HEK293 (cell line): ENCODE measurements at regions not wholly inside any gene's neighbourhood (a gene's known extent, or its start where the extent isn't known, plus 50 kb on each side); places are given as distances from the start of the nearest gene placed in this dataset.

Experiments used
- CTCF ChIA-PET: fragments of 350-600 bp; formaldehyde crosslinking; extraction: SDS; loops from one replicate; lab custom pipeline; 2021; ENCODE audit warnings: antibody characterized with exemption; lab: Yijun Ruan, JAX
- POLR2A ChIA-PET: fragments of 300-600 bp; formaldehyde crosslinking; extraction: SDS; loops from one replicate; lab custom pipeline; 2020; ENCODE audit warnings: antibody characterized with exemption, inconsistent platforms; lab: Yijun Ruan, JAX
- H3K27ac ChIP-seq: fragments of 200-500 bp; sonication (Bioruptor generic); 2 replicates; pipeline ENCODE4 v1.5.1; 2014; ENCODE audit warnings: low read depth, low read length, control low read depth, inconsistent platforms; ENCODE audit errors: extremely low read depth
- H3K36me3 ChIP-seq, 2 experiments: fragments of 200-500 bp in 1 of 2; sonication (Bioruptor generic) in 1 of 2; 1 replicate in 1 of 2; 2 replicates in 1 of 2; pipeline ENCODE4 v1.5.1; 2014 to 2017; ENCODE audit warnings: inconsistent platforms in 2 of 2, low read length in 2 of 2; ENCODE audit not compliant: control insufficient read depth in 2 of 2, insufficient read depth in 1 of 2
- H3K4me1 ChIP-seq: fragments of 200-500 bp; sonication (Bioruptor generic); 2 replicates; pipeline ENCODE4 v1.5.1; 2014; ENCODE audit warnings: mild to moderate bottlenecking, low read length, inconsistent platforms; ENCODE audit not compliant: control insufficient read depth, insufficient read depth
- H3K4me3 ChIP-seq: 2 replicates; pipeline ENCODE4 v1.5.1; 2011; ENCODE audit warnings: low read depth, mild to moderate bottlenecking, control low read depth, low read length, moderate library complexity
- H3K9me3 ChIP-seq: fragments of 200-500 bp; sonication (Bioruptor generic); 2 replicates; pipeline ENCODE4 v1.5.1; 2014; ENCODE audit warnings: low read depth, low read length, inconsistent platforms; ENCODE audit not compliant: control insufficient read depth, insufficient read depth
- HOXC10 ChIP-seq: sonication (generic); formaldehyde crosslinking; IDR thresholded peaks from 2 replicates; pipeline ENCODE4 v1.8.1; 2023; ENCODE audit warnings: mild to moderate bottlenecking, missing genetic modification reagents
- PATZ1 ChIP-seq: fragments of 450-650 bp; formaldehyde crosslinking; IDR thresholded peaks from 2 replicates; pipeline ENCODE4 v1.5.1; 2016; ENCODE audit warnings: missing biosample characterization, missing genetic modification characterization
- REPIN1 ChIP-seq: fragments of 450-650 bp; formaldehyde crosslinking; IDR thresholded peaks from 2 replicates; pipeline ENCODE4 v1.5.1; 2017; ENCODE audit warnings: missing biosample characterization, missing genetic modification characterization, low read depth
- REST ChIP-seq: fragments of 450-650 bp; formaldehyde crosslinking; IDR thresholded peaks from 2 replicates; pipeline ENCODE4 v1.5.1; 2016; ENCODE audit warnings: missing biosample characterization, missing genetic modification characterization
- SP3 ChIP-seq: fragments of 450-650 bp; formaldehyde crosslinking; IDR thresholded peaks from 2 replicates; pipeline ENCODE4 v1.5.1; 2016; ENCODE audit warnings: missing biosample characterization, missing genetic modification characterization
- TCF7L2 ChIP-seq: IDR thresholded peaks from 2 replicates; pipeline ENCODE4 v1.6.1; 2011; ENCODE audit warnings: low read depth, mild to moderate bottlenecking, inconsistent platforms, low read length, moderate library complexity, borderline replicate concordance
- ZNF114 ChIP-seq: fragments of 450-650 bp; formaldehyde crosslinking; IDR thresholded peaks from 2 replicates; pipeline ENCODE4 v1.5.0; 2017; ENCODE audit warnings: missing biosample characterization, missing genetic modification characterization
- ZNF174 ChIP-seq: fragments of 450-650 bp; formaldehyde crosslinking; IDR thresholded peaks from 2 replicates; pipeline ENCODE4 v1.5.0; 2017; ENCODE audit warnings: missing biosample characterization, mild to moderate bottlenecking, missing genetic modification characterization
- ZNF19 ChIP-seq: fragments of 450-650 bp; formaldehyde crosslinking; IDR thresholded peaks from 2 replicates; pipeline ENCODE4; 2016; ENCODE audit warnings: missing biosample characterization, missing genetic modification characterization, low read depth
- ZNF202 ChIP-seq: fragments of 450-650 bp; formaldehyde crosslinking; IDR thresholded peaks from 2 replicates; pipeline ENCODE4 v1.5.1; 2016; ENCODE audit warnings: missing biosample characterization, missing genetic modification characterization, borderline replicate concordance
- ZNF211 ChIP-seq: fragments of 450-650 bp; formaldehyde crosslinking; IDR thresholded peaks from 2 replicates; pipeline ENCODE4 v1.5.1; 2016; ENCODE audit warnings: low read depth, missing biosample characterization, missing genetic modification characterization
- ZNF248 ChIP-seq: fragments of 450-650 bp; formaldehyde crosslinking; IDR thresholded peaks from 2 replicates; pipeline ENCODE4 v1.5.1; 2017; ENCODE audit warnings: missing biosample characterization, missing genetic modification characterization
- ZNF274 ChIP-seq, 2 experiments: fragments of 200-500 bp in 1 of 2; fragments of 450-650 bp in 1 of 2; sonication (Bioruptor generic) in 1 of 2; formaldehyde crosslinking in 1 of 2; IDR thresholded peaks; 2 replicates each; pipeline versions ENCODE4 v1.5.1 to v1.6.1; 2014 to 2016; ENCODE audit warnings: borderline replicate concordance in 1 of 2, inconsistent platforms in 1 of 2, low read length in 1 of 2, missing biosample characterization in 1 of 2, missing genetic modification characterization in 1 of 2
- ZNF416 ChIP-seq: fragments of 450-650 bp; formaldehyde crosslinking; IDR thresholded peaks from 2 replicates; pipeline ENCODE4 v1.5.1; 2016; ENCODE audit warnings: missing biosample characterization, missing genetic modification characterization
- ZNF571 ChIP-seq: fragments of 450-650 bp; formaldehyde crosslinking; IDR thresholded peaks from 2 replicates; pipeline ENCODE4 v1.5.0; 2017; ENCODE audit warnings: missing biosample characterization, missing genetic modification characterization
- ZNF585B ChIP-seq: fragments of 450-650 bp; formaldehyde crosslinking; IDR thresholded peaks from 2 replicates; pipeline ENCODE4 v1.5.1; 2016; ENCODE audit warnings: missing biosample characterization, missing genetic modification characterization
- ZNF621 ChIP-seq: fragments of 450-650 bp; formaldehyde crosslinking; IDR thresholded peaks from 2 replicates; pipeline ENCODE4 v1.5.1; 2017; ENCODE audit warnings: missing biosample characterization, missing genetic modification characterization
- ZNF677 ChIP-seq: fragments of 450-650 bp; IDR thresholded peaks from 2 replicates; pipeline ENCODE4 v1.5.0; 2018; ENCODE audit warnings: missing biosample characterization, mild to moderate bottlenecking, missing genetic modification characterization, moderate library complexity
- ZNF707 ChIP-seq: fragments of 450-650 bp; formaldehyde crosslinking; IDR thresholded peaks from 2 replicates; pipeline ENCODE4 v1.5.1; 2016; ENCODE audit warnings: missing biosample characterization, missing genetic modification characterization
- TF ChIP-seq, protein P1 (sequence below): fragments of 450-650 bp; formaldehyde crosslinking; IDR thresholded peaks from 2 replicates; pipeline ENCODE4 v1.5.1; 2016; ENCODE audit warnings: missing biosample characterization, missing genetic modification characterization, borderline replicate concordance
- TF ChIP-seq, protein P2 (sequence below): fragments of 450-650 bp; formaldehyde crosslinking; IDR thresholded peaks from 2 replicates; pipeline ENCODE4 v1.5.1; 2016; ENCODE audit warnings: missing biosample characterization, missing genetic modification characterization, low read depth

DNA sequence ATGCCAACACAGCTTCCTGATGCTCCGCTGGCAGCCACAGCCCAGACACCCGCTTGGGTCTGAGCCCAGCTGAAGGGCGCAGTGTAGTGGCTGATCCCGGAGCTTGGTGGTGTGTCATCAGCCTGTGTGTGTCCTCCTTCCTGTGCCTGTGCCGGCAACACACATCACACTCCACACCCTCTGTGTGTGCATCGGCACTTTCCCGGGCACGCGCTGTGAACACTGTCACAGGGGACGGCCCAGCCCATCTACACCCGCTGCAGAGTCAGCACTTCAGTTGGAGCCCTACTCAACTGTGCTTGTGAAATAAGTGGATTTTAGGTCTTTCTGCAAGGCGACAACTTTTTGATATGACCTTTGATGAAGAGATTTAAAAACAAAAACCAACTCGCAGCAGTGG lies 189.4 kb downstream of the IRX2 start:
- Histone ChIP-seq H3K9me3 (no peaks in the 10 kb centered on the region), H3K4me3 (no peak overlapping the region), H3K4me1 (no peaks in the 10 kb centered on the region), H3K27ac (no peak overlapping the region), H3K36me3 (no peaks in the 10 kb centered on the region)
- ChIA-PET CTCF (no interaction called here), POLR2A (no interaction called here)
- TF ChIP-seq ZNF19 (no peak), ZNF202 (no peak), ZNF114 (tag by site-specific recombination) (no peak), ZNF585B (tag by site-specific recombination) (no peak), ZNF274 (IDR thresholded peaks at IDR 0.05; ENCODE audit: low read length) (no peak), ZNF274 (tag by site-specific recombination; IDR thresholded peaks at IDR 0.05; ENCODE audit: borderline replicate concordance) (no peak), ZNF571 (tag by site-specific recombination) (no peak)
- TF ChIP-seq, protein P1, sequence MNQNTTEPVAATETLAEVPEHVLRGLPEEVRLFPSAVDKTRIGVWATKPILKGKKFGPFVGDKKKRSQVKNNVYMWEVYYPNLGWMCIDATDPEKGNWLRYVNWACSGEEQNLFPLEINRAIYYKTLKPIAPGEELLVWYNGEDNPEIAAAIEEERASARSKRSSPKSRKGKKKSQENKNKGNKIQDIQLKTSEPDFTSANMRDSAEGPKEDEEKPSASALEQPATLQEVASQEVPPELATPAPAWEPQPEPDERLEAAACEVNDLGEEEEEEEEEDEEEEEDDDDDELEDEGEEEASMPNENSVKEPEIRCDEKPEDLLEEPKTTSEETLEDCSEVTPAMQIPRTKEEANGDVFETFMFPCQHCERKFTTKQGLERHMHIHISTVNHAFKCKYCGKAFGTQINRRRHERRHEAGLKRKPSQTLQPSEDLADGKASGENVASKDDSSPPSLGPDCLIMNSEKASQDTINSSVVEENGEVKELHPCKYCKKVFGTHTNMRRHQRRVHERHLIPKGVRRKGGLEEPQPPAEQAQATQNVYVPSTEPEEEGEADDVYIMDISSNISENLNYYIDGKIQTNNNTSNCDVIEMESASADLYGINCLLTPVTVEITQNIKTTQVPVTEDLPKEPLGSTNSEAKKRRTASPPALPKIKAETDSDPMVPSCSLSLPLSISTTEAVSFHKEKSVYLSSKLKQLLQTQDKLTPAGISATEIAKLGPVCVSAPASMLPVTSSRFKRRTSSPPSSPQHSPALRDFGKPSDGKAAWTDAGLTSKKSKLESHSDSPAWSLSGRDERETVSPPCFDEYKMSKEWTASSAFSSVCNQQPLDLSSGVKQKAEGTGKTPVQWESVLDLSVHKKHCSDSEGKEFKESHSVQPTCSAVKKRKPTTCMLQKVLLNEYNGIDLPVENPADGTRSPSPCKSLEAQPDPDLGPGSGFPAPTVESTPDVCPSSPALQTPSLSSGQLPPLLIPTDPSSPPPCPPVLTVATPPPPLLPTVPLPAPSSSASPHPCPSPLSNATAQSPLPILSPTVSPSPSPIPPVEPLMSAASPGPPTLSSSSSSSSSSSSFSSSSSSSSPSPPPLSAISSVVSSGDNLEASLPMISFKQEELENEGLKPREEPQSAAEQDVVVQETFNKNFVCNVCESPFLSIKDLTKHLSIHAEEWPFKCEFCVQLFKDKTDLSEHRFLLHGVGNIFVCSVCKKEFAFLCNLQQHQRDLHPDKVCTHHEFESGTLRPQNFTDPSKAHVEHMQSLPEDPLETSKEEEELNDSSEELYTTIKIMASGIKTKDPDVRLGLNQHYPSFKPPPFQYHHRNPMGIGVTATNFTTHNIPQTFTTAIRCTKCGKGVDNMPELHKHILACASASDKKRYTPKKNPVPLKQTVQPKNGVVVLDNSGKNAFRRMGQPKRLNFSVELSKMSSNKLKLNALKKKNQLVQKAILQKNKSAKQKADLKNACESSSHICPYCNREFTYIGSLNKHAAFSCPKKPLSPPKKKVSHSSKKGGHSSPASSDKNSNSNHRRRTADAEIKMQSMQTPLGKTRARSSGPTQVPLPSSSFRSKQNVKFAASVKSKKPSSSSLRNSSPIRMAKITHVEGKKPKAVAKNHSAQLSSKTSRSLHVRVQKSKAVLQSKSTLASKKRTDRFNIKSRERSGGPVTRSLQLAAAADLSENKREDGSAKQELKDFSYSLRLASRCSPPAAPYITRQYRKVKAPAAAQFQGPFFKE: no peak

DNA sequence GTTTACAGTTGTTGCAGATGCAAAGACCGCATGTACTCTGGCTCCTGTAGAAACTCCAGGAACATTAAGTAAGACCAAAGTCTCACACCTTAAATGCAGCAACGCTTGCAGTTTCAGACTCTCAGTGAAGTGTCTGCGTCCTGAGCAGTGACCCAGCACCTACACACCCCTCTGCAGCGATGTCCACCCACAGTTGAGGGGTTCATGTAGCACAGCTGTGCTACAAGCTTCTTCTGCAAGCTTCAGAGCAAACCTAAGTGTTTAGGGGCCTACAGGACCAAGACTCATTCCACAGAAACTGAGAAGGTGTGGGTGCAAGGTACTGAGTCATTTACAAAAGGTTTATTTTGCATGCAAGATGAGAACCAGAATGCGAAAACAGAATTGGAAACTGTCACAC lies 191.0 kb downstream of the IRX2 start:
- Histone ChIP-seq H3K36me3 (no peaks in the 10 kb centered on the region), H3K27ac (no peak overlapping the region), H3K9me3 (no peaks in the 10 kb centered on the region), H3K4me1 (no peaks in the 10 kb centered on the region), H3K4me3 (no peak overlapping the region)
- CTCF ChIA-PET: no interaction called here
- POLR2A ChIA-PET: no interaction called here
- TF ChIP-seq ZNF416 (tag by site-specific recombination) (no peak), ZNF211 (tag by site-specific recombination) (no peak), ZNF174 (no peak), REPIN1 (tag by site-specific recombination) (no peak), ZNF621 (no peak), HOXC10 (no peak), ZNF248 (tag by site-specific recombination) (no peak), ZNF707 (tag by site-specific recombination) (no peak), REST (tag by site-specific recombination) (no peak), SP3 (no peak), ZNF677 (no peak), TCF7L2 (no peak), PATZ1 (tag by site-specific recombination) (no peak)
- TF ChIP-seq, protein P2, sequence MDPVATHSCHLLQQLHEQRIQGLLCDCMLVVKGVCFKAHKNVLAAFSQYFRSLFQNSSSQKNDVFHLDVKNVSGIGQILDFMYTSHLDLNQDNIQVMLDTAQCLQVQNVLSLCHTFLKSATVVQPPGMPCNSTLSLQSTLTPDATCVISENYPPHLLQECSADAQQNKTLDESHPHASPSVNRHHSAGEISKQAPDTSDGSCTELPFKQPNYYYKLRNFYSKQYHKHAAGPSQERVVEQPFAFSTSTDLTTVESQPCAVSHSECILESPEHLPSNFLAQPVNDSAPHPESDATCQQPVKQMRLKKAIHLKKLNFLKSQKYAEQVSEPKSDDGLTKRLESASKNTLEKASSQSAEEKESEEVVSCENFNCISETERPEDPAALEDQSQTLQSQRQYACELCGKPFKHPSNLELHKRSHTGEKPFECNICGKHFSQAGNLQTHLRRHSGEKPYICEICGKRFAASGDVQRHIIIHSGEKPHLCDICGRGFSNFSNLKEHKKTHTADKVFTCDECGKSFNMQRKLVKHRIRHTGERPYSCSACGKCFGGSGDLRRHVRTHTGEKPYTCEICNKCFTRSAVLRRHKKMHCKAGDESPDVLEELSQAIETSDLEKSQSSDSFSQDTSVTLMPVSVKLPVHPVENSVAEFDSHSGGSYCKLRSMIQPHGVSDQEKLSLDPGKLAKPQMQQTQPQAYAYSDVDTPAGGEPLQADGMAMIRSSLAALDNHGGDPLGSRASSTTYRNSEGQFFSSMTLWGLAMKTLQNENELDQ (tag by site-specific recombination): no peak
